ENCODE measurements at regions not wholly inside any gene's neighbourhood (a gene's known extent, or its start where the extent isn't known, plus 50 kb on each side); places are given as distances from the start of the nearest gene placed in this dataset.

GRCh38 chr5:5572010-5572865, 149.8 kb downstream of the ICE1 start:
- H3K4me3 ChIP-seq (ENCODE audit: low read depth, low read length), result no peak overlapping the region
- no peak for TF ChIP-seq CTCF (IDR thresholded peaks at IDR 0.05; ENCODE audit: insufficient read depth, low read depth, low read length)
- peak; percentile 6 for DNase-seq (ENCODE audit: low read depth)

GRCh38 chr5:5570646-5571045, 148.2 kb downstream of the ICE1 start:
- TF ChIP-seq CTCF (IDR thresholded peaks at IDR 0.05; ENCODE audit: insufficient read depth, low read depth, low read length), result no peak
- no peak overlapping the region for H3K4me3 ChIP-seq (ENCODE audit: low read depth, low read length)

GRCh38 chr5:5564898-5565297, 142.4 kb downstream of the ICE1 start:
- no peak for DNase-seq (ENCODE audit: low read depth)
- H3K4me3 ChIP-seq (ENCODE audit: low read depth, low read length), result no peak overlapping the region
- no peak for TF ChIP-seq CTCF (IDR thresholded peaks at IDR 0.05; ENCODE audit: insufficient read depth, low read depth, low read length)

More at GRCh38 chr5:5570646-5571045, 148.2 kb downstream of the ICE1 start:
- DNase-seq (ENCODE audit: low read depth), result no peak

- no peak overlapping the region for H3K4me3 ChIP-seq (ENCODE audit: low read depth, low read length)
- no peak for DNase-seq (ENCODE audit: low read depth)
- no peak for TF ChIP-seq CTCF (IDR thresholded peaks at IDR 0.05; ENCODE audit: insufficient read depth, low read depth, low read length)
Measured at GRCh38 chr5:5560016-5560415, 137.5 kb downstream of the ICE1 start.

DNA sequence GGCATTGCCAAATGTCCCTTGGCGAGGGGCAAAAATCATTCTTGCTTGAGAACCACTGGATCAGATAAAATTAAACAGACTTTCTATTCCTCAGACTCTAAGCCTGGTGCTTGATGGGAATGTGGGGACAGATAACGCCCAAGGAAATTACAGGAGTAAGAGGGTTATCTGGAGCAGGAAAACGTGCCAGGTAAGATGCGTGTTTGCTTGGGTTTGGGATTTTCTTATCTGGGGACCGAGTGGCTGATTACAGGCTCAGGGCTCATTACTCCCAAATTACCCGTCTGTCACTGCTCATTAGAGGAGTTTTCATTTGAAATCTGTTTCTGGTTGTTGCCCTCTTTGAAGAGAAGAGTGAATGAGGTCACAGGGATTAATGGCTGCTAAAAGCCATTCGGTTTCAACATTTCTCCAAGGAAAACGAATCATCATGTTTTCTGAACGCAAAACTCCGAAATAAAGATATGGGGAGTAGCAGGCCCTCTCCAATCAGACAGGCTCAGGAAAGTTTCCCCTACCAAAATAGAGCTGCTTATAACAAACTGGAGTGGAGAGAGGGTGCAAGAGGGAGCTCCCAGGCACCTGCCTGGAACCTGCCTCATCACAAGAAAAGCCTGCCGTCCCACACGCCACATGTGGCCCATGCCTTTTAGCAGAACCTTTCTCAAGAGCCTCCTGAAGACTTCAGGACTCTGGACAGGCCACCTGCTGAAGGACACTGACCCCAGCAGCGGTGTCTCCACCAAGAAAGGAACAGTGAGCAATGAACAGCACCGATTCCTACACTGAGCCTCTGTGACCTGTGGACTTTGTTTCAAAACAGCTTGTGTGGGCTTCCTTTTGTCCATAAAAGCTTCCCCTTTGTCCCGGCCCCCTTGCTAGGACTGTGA, 136.4 kb downstream of the ICE1 start:
- no peak for DNase-seq (ENCODE audit: low read depth)
- no peak for TF ChIP-seq CTCF (IDR thresholded peaks at IDR 0.05; ENCODE audit: insufficient read depth, low read depth, low read length)
- no peak overlapping the region for H3K4me3 ChIP-seq (ENCODE audit: low read depth, low read length)

DNA sequence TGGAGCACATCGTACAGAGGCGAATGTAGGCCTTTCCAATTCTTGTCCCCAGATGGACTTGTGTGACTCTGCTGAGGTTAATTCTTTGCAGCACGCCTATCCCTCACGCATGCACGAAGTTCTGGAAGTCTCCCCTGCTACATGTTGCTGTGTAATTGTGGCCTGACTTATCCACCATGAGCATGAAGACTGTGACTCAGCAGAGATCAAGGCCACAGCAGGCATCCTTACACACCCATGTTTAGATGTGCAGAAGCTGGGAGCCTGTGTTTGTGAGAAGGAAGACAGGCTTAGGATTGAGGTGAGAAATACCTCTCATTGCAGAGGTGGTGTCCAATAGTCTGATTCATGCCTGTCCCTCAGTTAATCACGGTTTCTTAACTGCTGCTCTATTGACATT, 135.6 kb downstream of the ICE1 start:
- no peak overlapping the region for H3K4me3 ChIP-seq (ENCODE audit: low read depth, low read length)
- DNase-seq (ENCODE audit: low read depth), result no peak
- TF ChIP-seq CTCF (IDR thresholded peaks at IDR 0.05; ENCODE audit: insufficient read depth, low read depth, low read length), result no peak

Data from fibroblast of villous mesenchyme (primary cell).